Stimulated activated CD8-positive, alpha-beta memory T cell treated with anti-CD3 and anti-CD28 coated beads, Interleukin-7, amount 100 ng/mL, for 1 hour (primary cell): ENCODE measurements at regions not wholly inside any gene's neighbourhood (a gene's known extent, or its start where the extent isn't known, plus 50 kb on each side); places are given as distances from the start of the nearest gene placed in this dataset.
A peak's percentile ranks its signal among the peaks of the same experiment; 100 is the strongest.
"Not testable (repeated sequence)": the region's sequence is repeated elsewhere in the genome, so short reads cannot be mapped to it uniquely, and the experiment has no call there.

ENCODE experiments used
- DNase-seq, 2 donors: peaks; one replicate each; pipeline ENCODE4 v3.0.0-alpha.2; 2020; ENCODE audit warnings: low read depth in 2 of 2

DNA sequence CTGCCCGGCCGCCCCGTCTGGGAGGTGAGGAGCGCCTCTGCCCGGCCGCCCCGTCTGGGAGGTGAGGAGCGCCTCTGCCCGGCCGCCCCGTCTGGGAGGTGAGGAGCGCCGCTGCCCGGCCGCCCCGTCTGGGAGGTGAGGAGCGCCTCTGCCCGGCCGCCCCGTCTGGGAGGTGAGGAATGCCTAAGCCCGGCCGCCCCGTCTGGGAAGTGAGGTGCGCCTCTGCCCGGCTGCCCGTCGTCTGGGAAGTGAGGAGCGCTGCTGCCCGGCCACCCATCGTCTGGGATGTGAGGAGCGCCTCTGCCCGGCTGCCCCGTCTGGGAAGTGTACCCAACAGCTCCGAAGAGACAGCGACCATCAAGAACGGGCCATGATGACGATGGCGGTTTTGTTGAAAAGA, 136.6 kb upstream of the PROKR2 start:
- DNase-seq, result not testable (repeated sequence)

DNA sequence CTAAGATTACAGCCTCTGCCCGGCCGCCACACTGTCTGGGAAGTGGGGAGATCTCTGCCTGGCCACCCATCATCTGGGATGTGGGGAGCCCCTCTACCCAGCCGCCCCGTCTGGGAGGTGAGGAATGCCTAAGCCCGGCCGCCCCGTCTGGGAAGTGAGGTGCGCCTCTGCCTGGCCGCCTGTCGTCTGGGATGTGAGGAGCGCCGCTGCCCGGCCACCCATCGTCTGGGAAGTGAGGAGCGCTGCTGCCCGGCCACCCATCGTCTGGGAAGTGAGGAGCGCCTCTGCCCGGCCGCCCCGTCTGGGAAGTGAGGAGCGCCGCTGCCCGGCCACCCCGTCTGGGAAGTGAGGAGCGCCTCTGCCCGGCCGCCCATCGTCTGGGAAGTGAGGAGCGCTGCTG, 135.9 kb upstream of the PROKR2 start:
- not testable (repeated sequence) for DNase-seq

DNA sequence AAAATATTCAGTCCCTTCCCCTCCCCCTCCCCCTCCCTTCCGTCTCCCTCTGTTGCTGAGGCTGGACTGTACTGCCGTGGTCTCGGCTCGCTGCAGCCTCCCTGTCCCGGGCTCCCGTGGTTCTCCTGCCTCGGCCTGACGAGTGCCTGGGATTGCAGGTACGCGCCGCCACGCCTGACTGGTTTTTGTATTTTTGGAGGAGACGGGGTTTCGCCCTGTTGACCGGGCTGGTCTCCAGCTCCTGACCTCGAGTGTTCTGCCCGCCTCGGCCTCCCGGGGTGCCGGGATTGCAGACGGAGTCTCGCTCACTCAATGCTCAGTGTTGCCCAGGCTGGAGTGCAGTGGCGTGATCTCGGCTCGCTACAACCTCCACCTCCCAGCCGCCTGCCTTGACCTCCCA, 135.5 kb upstream of the PROKR2 start:
- DNase-seq, result not testable (repeated sequence)

DNA sequence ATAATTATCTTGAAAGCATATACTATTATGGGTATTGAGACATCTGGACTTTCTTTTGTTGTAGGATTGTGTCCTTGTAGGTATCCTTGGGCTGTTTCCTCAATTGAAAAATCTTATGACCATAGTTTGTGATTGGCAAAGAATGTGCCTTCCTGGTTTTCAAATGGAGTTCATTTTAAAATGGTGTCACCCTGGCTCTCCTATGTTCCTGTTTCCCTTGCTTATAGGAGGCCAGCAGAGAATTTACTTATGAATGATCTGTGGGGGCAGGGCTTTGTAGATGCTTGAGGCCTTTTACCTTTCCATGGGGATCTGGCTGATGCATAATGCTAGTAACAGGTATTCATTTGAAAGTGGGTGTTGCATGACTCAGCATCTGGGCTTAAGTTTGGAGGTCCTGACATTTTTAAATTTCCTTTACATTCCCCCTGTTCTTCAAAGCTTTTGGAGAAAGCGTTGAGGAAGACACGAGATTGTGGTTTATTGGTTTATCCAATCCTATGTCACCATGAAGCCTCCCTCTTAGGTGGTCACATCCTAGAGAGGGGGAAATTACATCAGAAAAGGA, 135.0 kb upstream of the PROKR2 start:
- no peak for DNase-seq

DNA sequence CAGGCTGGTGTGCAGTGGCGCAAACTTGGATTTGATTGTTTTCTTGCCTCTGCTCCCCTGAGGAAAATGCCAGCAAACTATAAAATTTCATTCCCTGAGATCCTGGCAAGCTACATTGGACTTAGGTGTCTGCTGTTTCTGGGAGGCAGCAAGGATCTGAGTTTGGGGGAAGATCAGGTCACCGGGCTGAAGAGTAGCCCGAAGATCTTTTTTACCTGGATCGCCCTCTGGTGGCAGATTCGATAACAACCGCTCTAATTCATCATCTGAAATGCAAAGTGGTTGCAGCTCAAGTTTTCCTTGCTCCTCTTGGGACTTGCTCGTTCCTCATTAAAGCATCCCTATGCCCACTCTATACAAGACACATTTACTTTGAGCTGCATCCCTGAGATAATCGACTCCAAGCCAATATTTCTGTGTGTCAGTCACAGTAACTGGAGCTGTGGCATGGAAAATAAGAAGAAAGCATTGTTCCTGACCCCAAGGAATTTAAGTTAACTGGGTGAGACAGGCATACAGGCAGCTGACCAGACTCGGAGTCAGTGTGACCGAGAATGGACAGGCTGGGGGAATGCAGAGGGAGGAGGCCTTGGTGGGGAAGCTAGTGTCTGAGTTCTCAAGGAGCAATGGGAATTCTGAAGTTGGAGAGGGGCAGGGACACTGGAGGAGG, 131.8 kb upstream of the PROKR2 start:
- DNase-seq, result peak; percentile 14 to 22

DNA sequence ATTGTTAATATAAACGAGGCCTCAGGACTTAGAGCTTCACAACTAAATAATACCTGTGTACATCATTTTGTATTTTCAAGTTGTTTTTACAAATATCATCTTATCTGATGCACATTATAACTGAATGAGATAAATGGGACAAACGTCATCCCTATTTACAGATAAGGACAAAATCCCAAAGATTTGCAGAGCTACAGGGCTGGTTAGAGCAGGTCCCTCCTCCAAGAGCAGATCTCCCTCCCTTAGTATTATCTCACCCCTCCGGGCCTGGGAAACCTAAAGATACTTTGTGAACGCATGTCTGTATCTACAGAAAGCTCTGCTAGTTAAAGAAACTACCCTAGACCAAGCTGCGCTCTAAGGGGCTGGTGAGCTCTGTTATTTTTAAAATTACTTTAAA, 130.4 kb upstream of the PROKR2 start:
- DNase-seq, result no peak

DNA sequence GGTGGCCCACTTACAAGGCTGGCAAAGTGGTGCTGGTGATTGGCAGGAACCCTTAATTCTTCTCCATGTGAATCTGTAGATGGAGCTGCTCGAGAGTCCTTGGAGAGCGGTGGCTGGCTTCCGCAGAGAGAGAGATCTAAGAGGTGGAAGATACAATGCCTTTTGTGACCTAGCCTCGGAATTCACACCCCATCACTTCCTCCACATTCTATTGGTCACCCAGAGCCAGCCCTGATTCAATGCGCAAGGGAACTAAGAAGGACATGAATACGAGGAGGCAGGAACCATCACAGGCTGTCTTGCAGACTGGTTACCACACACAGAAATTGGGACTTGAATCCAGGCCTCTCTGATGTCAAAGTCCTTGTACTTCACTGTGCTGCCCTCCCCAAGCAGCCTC, 128.9 kb upstream of the PROKR2 start:
- DNase-seq, result no peak

DNA sequence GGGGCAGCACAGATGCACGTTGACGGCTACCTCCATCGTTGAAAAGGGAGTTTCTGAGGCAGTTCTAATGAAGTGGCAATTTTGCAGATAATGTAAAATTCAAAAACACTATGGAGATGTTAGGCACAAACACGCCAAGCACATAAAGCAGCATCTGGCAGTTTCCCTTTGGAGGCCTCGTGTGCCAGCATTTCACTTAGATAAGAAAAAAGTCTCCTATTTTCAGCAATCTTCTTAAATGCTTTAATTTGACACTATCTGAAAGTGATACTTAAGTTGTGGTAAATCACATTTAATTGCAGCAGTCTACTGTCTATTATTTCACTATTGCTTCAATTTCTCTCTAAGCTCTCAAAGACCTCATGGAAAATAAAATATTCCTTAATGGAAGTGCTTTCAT, 125.3 kb upstream of the PROKR2 start:
- no peak for DNase-seq

DNA sequence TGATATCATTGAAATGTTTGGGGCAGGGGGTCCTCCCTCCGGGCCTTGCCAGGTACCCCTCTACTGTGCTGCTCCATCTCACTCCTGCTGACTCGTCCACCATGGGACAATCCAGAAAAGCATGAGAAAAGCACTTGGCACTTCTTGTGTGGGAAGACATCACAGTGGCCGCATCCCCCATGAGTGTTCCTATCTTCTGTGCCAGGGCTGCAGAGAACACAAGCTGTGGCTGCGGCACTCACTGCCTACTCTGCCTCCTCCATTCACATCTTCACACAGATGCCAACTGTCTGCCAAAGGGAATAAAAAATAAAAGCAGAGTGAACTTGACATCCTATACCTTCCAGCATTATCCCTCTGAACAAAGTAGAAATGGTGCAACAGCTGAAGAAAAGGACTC, 117.4 kb upstream of the PROKR2 start:
- DNase-seq, result no peak

DNA sequence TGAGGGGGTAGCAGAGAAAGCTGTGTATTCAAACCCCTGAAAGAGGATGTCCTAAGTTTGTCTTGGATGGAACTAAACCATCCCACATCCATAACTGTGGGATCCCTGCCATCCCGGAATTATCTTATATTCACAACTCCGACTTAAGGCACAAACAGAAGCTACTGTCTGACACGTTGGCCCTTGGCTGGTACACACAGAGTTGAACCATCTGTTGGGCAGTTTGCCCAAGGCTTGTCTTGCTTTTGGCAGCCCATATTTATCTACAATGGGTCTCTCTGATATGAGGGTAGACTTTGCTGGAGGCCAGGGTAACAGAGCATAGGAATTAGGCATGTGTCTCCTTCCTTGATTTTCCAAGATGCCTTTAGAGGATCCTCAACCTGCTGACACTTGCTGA, 116.6 kb upstream of the PROKR2 start:
- no peak for DNase-seq

DNA sequence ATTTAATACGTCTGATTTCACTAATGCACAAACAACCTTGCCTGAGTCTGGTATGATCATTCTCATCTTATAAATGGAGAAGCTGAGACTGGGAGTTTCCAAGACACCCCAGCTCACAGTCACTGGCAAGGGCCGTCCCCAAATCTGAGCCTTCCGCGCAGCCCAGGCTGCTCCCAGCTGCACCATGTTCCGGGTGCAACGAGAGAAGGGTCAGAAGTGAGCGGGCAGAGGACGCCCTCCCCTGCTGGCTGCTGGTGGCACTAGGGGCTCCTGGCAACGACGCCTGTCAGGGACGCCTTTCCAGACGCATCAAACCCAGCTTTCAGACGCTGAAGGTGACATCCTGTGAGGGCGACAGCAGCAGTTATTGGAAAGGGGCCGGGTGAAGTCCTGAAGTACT, 115.3 kb upstream of the PROKR2 start:
- no peak for DNase-seq

DNA sequence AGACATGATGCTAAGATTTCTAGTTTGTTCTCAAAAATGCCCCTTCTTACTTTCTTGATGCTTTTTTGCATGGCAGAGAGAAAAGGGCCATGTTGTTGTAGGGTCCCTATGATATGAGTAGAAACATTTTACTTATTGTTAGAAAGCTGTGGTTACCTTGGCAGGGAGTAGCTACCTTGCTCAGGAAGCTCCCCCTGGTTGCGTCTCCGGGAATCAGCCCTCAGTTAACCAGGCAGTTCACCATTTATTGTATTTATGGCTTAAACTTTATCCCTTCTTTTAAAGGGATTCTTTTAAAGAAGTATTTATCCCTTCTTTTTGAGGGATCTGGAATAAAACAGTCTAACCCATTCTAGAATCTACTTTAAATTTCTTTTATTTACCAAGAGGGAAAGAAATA, 113.9 kb upstream of the PROKR2 start:
- no peak for DNase-seq

DNA sequence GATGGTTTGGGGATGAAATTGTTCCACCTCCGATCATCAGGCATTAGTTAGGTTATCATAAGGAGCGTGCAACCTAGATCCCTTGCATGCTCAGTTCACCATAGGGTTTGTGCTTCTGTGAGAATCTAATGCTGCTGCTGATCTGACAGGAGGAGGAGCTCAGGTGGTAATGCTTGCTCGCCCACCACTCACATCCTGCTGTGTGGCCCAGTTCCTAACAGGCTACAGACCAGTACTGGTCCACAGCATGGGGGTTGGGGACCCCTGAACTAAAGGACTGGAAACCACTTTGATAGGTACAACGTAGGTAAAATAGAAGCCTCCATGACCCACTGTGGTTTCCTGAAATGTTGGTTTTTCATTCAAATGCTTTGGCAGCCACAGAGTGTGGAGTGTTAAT, 109.3 kb upstream of the PROKR2 start:
- no peak for DNase-seq

DNA sequence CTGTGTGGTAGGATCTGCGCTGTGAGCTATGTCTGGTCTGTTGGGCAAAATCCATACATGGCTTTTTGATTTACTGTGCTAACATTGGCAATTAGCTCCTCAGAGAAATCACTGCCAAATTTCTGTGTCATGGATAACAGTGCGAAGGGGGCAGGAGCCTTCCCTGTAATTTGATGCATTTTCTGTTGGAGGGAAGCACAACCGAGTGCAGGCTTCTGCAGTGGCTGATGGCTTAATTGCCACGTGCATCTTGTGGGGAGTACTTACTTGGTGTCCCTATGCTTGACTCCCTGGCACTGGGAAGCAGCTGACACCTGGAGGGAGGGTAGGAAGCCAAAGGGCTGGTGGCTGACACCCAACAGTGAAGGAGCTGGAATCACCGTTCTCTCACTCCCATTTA, 99.3 kb upstream of the PROKR2 start:
- no peak for DNase-seq

DNA sequence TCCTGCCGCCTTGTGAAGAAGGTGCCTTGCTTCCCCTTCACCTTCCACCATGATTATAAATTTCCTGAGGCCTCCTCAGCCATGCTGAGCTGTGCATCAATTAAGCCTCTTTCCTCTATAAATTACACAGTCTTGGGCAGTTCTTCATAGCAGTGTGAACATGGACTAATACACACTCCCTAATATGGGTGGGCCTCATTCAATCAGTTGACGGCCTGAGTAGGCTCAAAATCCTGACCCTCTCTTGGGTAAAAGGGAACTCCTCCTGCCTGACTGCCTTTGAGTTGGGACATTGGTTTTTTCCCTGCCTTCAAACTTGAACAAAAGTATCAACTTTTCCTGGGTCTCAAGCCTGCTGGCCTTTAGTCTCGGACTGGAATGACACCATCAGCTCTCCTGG, 96.6 kb upstream of the PROKR2 start:
- DNase-seq, result no peak

DNA sequence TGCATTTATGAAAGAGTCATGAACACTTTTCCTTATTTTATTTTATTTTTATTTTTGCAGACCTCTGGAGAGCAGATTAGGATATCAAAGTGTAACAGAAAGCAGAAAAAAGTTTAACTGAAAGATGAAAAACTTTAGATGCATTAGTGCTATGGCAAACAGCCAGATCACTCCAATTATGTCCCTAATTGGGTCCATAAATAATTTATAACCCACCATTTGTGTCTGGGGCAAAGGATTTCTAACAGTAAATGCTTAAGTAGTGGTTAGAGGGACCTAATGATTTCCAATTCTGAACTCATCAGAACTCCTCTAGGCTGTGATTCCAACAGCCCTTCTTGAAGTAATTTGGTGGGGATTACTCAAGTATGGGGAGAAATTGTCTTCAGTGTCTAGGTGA, 93.7 kb upstream of the PROKR2 start:
- DNase-seq, result no peak

DNA sequence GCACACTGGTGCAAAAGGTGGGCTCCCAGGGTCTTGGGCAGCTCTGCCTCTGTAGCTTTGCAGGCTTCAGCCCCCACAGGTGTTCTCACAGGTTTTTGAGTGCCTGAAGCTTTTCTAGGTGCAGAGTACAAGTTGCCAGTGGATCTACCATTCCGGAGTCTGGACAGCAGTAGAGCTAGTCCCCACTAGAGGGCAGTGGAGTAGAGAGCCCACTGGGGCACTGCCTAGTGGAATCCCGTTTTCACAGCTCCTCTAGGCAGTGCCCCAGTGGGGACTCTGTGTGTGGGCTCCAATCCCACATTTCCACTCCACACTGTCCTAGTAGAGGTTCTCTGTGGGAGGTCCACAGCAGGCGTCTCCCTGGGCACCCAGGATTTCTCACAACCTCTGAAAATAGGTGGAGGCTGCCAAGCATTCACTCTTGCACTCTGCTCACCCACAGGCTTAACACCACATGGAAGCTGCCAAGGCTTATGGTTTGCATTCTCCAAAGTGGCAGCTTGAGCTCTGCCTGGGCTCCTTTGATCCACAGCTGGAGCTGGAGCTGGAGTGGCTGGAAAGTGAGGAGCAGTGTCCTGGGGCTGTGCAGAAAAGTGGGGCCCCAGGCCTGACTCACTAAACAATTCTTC, 86.3 kb upstream of the PROKR2 start:
- no peak for DNase-seq

DNA sequence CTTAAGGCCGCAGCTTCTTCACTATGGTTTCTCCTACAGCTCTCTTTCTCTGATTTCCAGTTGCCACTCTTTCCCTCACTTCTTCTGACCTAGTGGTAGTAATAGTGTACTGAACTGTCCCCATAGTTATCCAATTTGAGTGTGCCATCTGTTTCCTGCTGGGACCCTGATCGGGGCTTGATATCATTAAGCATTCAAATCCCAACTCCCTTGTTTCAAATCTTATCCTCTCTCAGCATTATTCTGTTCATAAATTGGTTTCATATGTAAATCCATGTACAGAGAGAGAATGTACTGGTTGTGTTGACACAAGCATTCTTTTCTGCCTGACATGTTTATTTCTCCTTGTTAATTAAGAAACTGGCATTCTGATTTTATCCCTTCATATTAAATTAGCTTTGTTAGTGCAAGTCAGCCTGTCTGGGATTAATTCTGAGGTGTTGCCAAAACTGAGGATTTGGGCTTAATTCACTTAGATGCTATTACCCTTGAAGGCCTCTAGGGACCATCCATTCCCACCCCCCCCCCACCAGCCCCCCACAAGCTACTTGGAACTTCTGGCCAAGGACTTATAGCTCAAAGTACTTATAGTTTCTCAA, 84.6 kb upstream of the PROKR2 start:
- DNase-seq, result no peak

DNA sequence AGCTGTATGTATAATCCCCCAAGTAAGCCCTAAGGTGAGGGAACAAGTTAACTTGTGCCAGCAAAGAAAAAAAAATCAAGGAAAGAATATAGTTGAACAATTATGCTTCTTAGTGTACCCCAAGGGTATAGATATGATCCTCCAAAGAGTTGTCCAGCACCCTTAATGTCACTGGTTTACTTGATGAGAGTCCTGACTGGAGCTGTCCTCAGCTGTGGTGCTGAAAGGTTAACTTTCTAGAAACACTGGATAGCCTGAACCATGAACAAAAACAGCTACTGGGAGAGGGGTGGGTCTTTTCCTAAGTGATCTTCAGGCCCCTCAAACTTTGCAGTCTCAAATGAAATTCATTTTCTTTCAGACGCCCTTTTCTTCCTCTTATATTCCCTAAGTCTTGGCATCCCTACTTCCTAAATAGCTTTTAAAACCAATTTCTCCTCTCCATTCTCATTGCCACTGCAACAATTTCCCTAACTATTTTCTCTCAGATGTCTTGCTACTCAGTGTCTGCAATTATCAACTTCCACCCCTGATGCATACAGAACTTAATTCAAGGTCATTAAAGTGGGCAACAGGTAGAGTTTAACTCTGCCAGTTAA, 83.5 kb upstream of the PROKR2 start:
- no peak for DNase-seq

DNA sequence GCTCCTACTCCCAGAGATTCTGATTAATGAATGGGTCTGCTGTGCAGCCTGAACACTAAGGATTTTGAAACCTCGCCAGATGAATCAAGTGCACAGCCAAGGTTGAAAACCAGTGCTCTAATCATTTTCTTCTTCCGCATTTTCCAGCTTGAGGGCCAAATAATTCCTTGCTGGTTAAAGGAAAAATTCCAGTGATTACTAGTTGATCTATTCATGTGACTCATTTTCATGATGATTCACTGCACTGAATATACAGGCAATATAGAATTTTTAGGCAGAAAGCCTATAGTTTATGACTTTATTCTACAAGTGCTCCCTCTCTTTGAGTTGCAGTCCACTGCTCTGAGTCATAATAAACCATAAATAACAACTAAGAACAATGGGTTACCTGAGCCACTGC, 80.6 kb upstream of the PROKR2 start:
- DNase-seq, result no peak

DNA sequence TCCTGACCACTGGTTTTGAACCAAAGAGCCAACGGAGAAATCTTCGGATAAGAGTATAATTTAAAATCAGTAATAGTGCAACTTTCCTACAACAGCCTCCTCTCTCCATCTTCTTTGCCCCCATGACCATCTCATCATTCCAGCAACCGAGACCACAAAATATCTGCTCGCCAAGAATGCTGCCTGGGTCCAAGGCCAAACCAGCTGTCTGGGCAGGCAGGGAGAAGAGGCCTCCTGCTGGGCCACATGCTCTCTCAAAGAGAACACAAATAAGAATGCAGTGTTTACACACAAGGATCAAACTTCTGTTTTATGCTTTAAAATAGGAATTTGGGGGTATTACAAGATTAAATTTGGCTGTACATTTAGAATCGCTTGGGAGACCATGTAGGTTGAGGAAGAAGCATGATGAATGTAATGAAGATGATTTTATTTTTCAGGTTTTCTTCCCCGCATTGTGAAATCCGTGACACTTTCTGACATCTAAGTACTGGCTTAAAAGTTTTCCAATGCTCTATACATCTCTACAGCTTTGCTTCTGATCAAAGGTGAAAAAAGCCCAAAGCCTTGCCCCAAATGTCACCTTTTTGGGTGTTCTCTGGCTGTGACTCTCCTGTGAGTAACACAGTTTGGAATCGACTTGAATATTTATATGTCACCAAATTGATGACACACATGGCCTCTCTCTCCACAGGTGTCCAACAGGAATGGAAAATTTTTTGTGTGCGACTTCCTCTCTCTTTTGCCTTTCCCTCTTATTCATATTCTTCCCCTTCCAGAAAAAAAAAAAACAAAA, 79.4 kb upstream of the PROKR2 start:
- DNase-seq, result no peak
